GM23248 (cell line): ENCODE measurements at regions not wholly inside any gene's neighbourhood (a gene's known extent, or its start where the extent isn't known, plus 50 kb on each side); places are given as distances from the start of the nearest gene placed in this dataset.

Source experiments
- DNase-seq: peaks from one replicate; pipeline ENCODE4 v3.0.0-alpha.2; 2015
- H2AFZ ChIP-seq: fragments of 200-600 bp; sonication (generic); 2 replicates; pipeline ENCODE4 v1.6.1; 2016; ENCODE audit warnings: antibody characterized with exemption
- H3F3A ChIP-seq: fragments of 200-600 bp; sonication (generic); 2 replicates; pipeline ENCODE4 v1.6.1; 2016; ENCODE audit warnings: mild to moderate bottlenecking, antibody characterized with exemption, mixed run types; ENCODE audit not compliant: insufficient read depth
- H3K27ac ChIP-seq: fragments of 200-600 bp; sonication (generic); 2 replicates; pipeline ENCODE4 v1.5.1; 2016; ENCODE audit warnings: mild to moderate bottlenecking
- H3K27me3 ChIP-seq: fragments of 200-600 bp; sonication (generic); replicated peaks from 2 replicates; pipeline ENCODE4 v1.6.1; 2016; ENCODE audit warnings: mild to moderate bottlenecking; ENCODE audit not compliant: insufficient read depth
- H3K36me3 ChIP-seq: fragments of 200-600 bp; sonication (generic); 2 replicates; pipeline ENCODE4 v1.6.1; 2016; ENCODE audit warnings: low read depth, mild to moderate bottlenecking
- H3K4me1 ChIP-seq: fragments of 200-600 bp; sonication (generic); 2 replicates; pipeline ENCODE4 v1.6.1; 2016; ENCODE audit warnings: mild to moderate bottlenecking; ENCODE audit not compliant: insufficient read depth
- H3K4me2 ChIP-seq: fragments of 200-600 bp; sonication (generic); one replicate; pipeline ENCODE4 v1.6.1; 2016; ENCODE audit warnings: mild to moderate bottlenecking; ENCODE audit not compliant: unreplicated experiment
- H3K4me3 ChIP-seq: fragments of 200-600 bp; sonication (generic); 2 replicates; pipeline ENCODE4 v1.5.1; 2016; ENCODE audit warnings: mild to moderate bottlenecking
- H3K79me2 ChIP-seq: fragments of 200-600 bp; sonication (generic); 2 replicates; pipeline ENCODE4 v1.6.1; 2016; ENCODE audit warnings: mild to moderate bottlenecking; ENCODE audit not compliant: insufficient read depth
- H3K9ac ChIP-seq: fragments of 200-600 bp; sonication (generic); 2 replicates; pipeline ENCODE4 v1.6.1; 2016; ENCODE audit warnings: mild to moderate bottlenecking
- H3K9me2 ChIP-seq: fragments of 200-600 bp; sonication (generic); 2 replicates; pipeline ENCODE4 v1.6.1; 2016; ENCODE audit warnings: mixed run types, mild to moderate bottlenecking, moderate library complexity; ENCODE audit not compliant: insufficient read depth
- H3K9me3 ChIP-seq: fragments of 200-600 bp; sonication (generic); one replicate; pipeline ENCODE4 v1.6.1; 2017; ENCODE audit warnings: low read depth
- H4K20me1 ChIP-seq: fragments of 200-600 bp; sonication (generic); 2 replicates; pipeline ENCODE4 v1.6.0; 2016; ENCODE audit not compliant: insufficient read depth
- EZH2 ChIP-seq: fragments of 200-600 bp; sonication (generic); IDR thresholded peaks from 2 replicates; pipeline ENCODE4 v1.6.1; 2018; ENCODE audit warnings: antibody characterized with exemption, mild to moderate bottlenecking; ENCODE audit not compliant: insufficient read depth, poor library complexity, severe bottlenecking
- EZH2phosphoT487 ChIP-seq: fragments of 200-600 bp; sonication (generic); IDR thresholded peaks from 2 replicates; pipeline ENCODE4 v1.6.1; 2018; ENCODE audit warnings: antibody characterized with exemption, moderate library complexity, mild to moderate bottlenecking, low read depth; ENCODE audit not compliant: insufficient read depth
- WGBS, 2 experiments: methylation state at CpG; one replicate each; pipeline ENCODE4 v1.1.6; 2015 to 2017; ENCODE audit warnings: low lambda C conversion rate in 2 of 2, low coverage in 1 of 2; ENCODE audit errors: missing lambda C conversion rate in 2 of 2; 5-methylcytosine and 5-hydroxymethylcytosine counted together
- in situ Hi-C: fragments of 300-500 bp; cut with MboI; formaldehyde crosslinking; loops from 2 replicates; pipeline ENCODE4 v1.15.0; 2020

DNA sequence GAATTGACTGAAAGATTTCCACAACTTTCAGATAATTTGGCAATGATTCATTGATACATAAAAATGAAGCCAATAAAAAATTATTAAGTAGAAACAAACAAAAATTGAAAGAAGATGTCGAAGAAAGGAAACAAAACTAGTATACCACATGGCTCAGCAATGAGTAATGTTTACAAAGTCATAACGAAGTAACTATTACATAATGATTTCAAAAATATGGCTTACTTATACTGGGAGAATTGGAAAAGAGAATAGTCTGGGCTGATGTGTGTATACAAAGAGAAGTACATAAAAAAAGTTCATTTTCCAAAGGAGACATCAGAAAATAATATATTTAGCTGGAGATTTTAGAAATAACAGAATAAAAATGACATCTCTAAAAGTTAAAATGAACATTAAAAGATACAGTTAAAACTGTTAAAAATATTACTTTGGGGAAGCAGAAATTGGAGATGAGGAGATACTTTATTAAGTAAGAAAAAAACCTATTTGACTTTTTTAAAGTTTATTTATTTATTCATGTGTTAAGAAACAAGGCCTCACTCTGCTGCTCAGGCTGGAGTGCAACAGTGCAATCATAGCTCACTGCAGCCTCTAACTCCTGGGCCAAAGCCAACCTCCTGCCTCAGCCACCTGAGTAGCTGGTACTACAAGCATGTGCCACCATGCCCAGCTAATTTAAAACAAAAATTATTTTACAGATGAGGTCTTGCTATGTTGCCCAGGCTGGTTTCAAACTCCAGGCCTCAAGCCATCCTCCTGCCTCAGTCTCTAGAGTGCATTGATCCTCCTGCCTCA, 409.7 kb upstream of the PIK3C3 start:
- Histone ChIP-seq H3K9ac (no peak overlapping the region), H3K4me1 (no peaks in the 10 kb centered on the region), H3K27ac (no peak overlapping the region), H3K27me3 (no peaks in the 10 kb centered on the region), H3K4me3 (no peak overlapping the region), H3K79me2 (no peaks in the 10 kb centered on the region), H3F3A (no peaks in the 10 kb centered on the region), H4K20me1 (no peaks in the 10 kb centered on the region), H2AFZ (no peak overlapping the region), H3K4me2 (no peak overlapping the region), H3K9me2 (no peaks in the 10 kb centered on the region), H3K9me3 (no peaks in the 10 kb centered on the region), H3K36me3 (no peaks in the 10 kb centered on the region)
- WGBS, 2 experiments: 6 to 17% methylated on average over 2 of the region's 2 CpGs
- TF ChIP-seq EZH2phosphoT487 (no peak), EZH2 (no peak)
- in situ Hi-C loops: no loop called here
- no peak for DNase-seq

GRCh38 chr18:41543815-41544214, 411.2 kb upstream of the PIK3C3 start:
- DNase-seq: no peak
- TF ChIP-seq EZH2phosphoT487 (no peak), EZH2 (no peak)
- WGBS, 2 experiments: 0 to 3% methylated on average over 1 of the region's 1 CpG

DNA sequence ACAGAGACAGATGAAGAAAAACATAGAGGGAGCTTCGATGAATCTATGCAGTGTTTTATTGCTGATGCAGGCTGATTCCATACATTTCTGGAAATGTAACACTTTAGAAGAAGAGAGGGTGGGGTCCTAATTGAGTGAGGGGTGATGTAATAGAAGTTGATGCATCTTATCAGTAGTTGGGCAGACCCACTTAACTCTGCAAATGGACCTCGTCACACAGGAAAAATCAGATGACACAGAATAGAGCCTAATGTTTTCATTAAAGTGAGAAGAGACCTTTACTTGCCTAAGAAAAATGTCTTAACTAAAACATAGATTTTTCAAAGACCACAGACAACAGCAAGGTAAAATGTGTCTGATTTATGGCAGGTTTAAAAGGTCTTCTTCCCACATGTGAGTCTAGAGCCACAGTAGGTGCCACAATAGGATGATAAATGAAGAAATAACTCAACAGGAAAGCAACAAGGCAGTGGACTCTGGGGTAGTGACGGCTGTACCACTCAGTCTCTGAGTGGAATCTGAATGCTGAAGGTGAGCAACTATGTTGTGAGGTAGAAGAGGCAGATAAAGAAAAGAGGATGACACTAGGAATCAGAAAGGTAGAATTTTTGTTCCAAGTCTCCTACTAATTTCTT, 414.7 kb upstream of the PIK3C3 start:
- H3K4me2 ChIP-seq: no peak overlapping the region
- no peaks in the 10 kb centered on the region for H3K27me3 ChIP-seq
- no peaks in the 10 kb centered on the region for H3K4me1 ChIP-seq
- H3K9ac ChIP-seq: no peak overlapping the region
- no peaks in the 10 kb centered on the region for H3K79me2 ChIP-seq
- H3K9me3 ChIP-seq: no peaks in the 10 kb centered on the region
- TF ChIP-seq EZH2 (no peak), EZH2phosphoT487 (no peak)
- in situ Hi-C loops: no loop called here
- H3K27ac ChIP-seq: no peak overlapping the region
- WGBS, 2 experiments: 3 to 7% methylated on average over 3 of the region's 3 CpGs
- H3K4me3 ChIP-seq: no peak overlapping the region
- H2AFZ ChIP-seq: no peak overlapping the region
- H4K20me1 ChIP-seq: no peaks in the 10 kb centered on the region
- no peaks in the 10 kb centered on the region for H3K9me2 ChIP-seq
- no peaks in the 10 kb centered on the region for H3K36me3 ChIP-seq
- no peak for DNase-seq
- H3F3A ChIP-seq: no peaks in the 10 kb centered on the region

More at GRCh38 chr18:41543815-41544214, 411.2 kb upstream of the PIK3C3 start:
- no peaks in the 10 kb centered on the region for H3K79me2 ChIP-seq
- no peaks in the 10 kb centered on the region for H3F3A ChIP-seq
- H3K4me1 ChIP-seq: no peaks in the 10 kb centered on the region
- no peak overlapping the region for H3K4me2 ChIP-seq
- no peaks in the 10 kb centered on the region for H3K9me2 ChIP-seq
- no peaks in the 10 kb centered on the region for H3K9me3 ChIP-seq
- no peak overlapping the region for H3K27ac ChIP-seq
- H3K9ac ChIP-seq: no peak overlapping the region
- no peaks in the 10 kb centered on the region for H3K36me3 ChIP-seq
- H3K4me3 ChIP-seq: no peak overlapping the region
- H4K20me1 ChIP-seq: no peaks in the 10 kb centered on the region
- in situ Hi-C loops: no loop called here
- H2AFZ ChIP-seq: no peak overlapping the region
- H3K27me3 ChIP-seq: no peaks in the 10 kb centered on the region

DNA sequence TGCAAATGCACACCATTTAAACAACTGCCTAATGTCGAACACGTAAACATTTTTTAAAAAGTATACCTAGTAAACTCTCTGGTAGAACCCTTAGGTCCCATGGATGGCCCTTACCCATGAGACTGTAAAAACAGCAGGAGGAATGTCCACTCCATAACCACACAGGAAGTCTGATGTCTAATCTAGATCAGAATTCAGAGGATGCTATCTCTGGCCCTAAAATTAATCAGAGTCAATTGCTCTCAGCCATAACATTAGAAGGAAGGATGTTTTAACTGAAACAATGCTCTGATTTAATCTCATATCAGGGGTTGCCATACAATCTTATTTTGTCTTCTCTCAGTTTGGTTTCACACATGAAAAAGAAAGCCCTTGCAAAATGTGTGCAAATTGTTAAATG, 416.3 kb upstream of the PIK3C3 start:
- 26 to 50% methylated on average over 2 of the region's 2 CpGs for WGBS, 2 experiments

More for the DNA sequence above, 416.3 kb upstream of the PIK3C3 start:
- no peak overlapping the region for H3K4me3 ChIP-seq
- no peak for TF ChIP-seq EZH2phosphoT487
- TF ChIP-seq EZH2: no peak
- H3K27me3 ChIP-seq: no peaks in the 10 kb centered on the region
- in situ Hi-C loops: no loop called here
- DNase-seq: no peak
- H3K79me2 ChIP-seq: no peaks in the 10 kb centered on the region
- H3K27ac ChIP-seq: no peak overlapping the region
- H3K9me2 ChIP-seq: no peaks in the 10 kb centered on the region
- H3K4me2 ChIP-seq: no peak overlapping the region
- no peaks in the 10 kb centered on the region for H3K4me1 ChIP-seq
- no peak overlapping the region for H3K9ac ChIP-seq
- H3K9me3 ChIP-seq: no peaks in the 10 kb centered on the region
- no peaks in the 10 kb centered on the region for H4K20me1 ChIP-seq
- no peak overlapping the region for H2AFZ ChIP-seq
- H3F3A ChIP-seq: no peaks in the 10 kb centered on the region
- no peaks in the 10 kb centered on the region for H3K36me3 ChIP-seq
